Tibial nerve (tissue), 4 donors: ENCODE measurements at regions not wholly inside any gene's neighbourhood (a gene's known extent, or its start where the extent isn't known, plus 50 kb on each side); places are given as distances from the start of the nearest gene placed in this dataset.

Experiments
- DNase-seq, 2 donors: peaks; one replicate each; pipeline ENCODE4 v3.0.0-alpha.2; 2019; ENCODE audit warnings: low spot score in 2 of 2
- H3K27ac ChIP-seq, 4 donors: fragments of 200-600 bp; sonication (generic) in 3 of 4; one replicate each; pipeline ENCODE4 v1.5.1; 2017 to 2019; ENCODE audit warnings: mild to moderate bottlenecking in 1 of 4
- H3K27me3 ChIP-seq, 2 donors: fragments of 200-600 bp; sonication (generic) in 1 of 2; one replicate each; pipeline versions ENCODE4 v1.5.1 to v1.6.0; 2017 to 2019
- H3K36me3 ChIP-seq, 3 donors: fragments of 200-600 bp; sonication (generic); one replicate each; pipeline ENCODE4 v1.5.1; 2018 to 2019
- H3K4me1 ChIP-seq, 4 donors: fragments of 200-600 bp; sonication (generic) in 3 of 4; one replicate each; pipeline ENCODE4 v1.5.1; 2017 to 2019
- H3K4me3 ChIP-seq, 4 donors: fragments of 200-600 bp; sonication (generic) in 3 of 4; one replicate each; pipeline ENCODE4 v1.5.1; 2017 to 2019; ENCODE audit warnings: mild to moderate bottlenecking in 1 of 4, moderate library complexity in 1 of 4
- H3K9me3 ChIP-seq, 4 donors: fragments of 200-600 bp; sonication (generic) in 3 of 4; one replicate each; pipeline ENCODE4 v1.5.1; 2017 to 2019
- EP300 ChIP-seq, 2 donors: sonication (generic); formaldehyde crosslinking; IDR thresholded peaks; one replicate each; pipeline ENCODE4 v1.6.1; 2017; ENCODE audit warnings: antibody characterized with exemption in 2 of 2, mild to moderate bottlenecking in 1 of 2
- POLR2A ChIP-seq, 2 donors: fragments of 450-650 bp; IDR thresholded peaks; one replicate each; pipeline ENCODE4 v1.6.1; 2017; ENCODE audit warnings: antibody characterized with exemption in 2 of 2, mild to moderate bottlenecking in 2 of 2, moderate library complexity in 2 of 2
- WGBS, 2 donors: methylation state at CpG; one replicate each; pipeline ENCODE4 v1.1.5; 2018; 5-methylcytosine and 5-hydroxymethylcytosine counted together
- TF ChIP-seq, protein P1 (sequence below), 5 experiments: fragments of 200-600 bp in 3 of 5; fragments of 450-650 bp in 2 of 5; sonication (generic) in 3 of 5; IDR thresholded peaks; one replicate each; pipeline ENCODE4 v1.5.1; 2016 to 2019; ENCODE audit warnings: antibody characterized with exemption in 5 of 5, mild to moderate bottlenecking in 3 of 5, moderate library complexity in 2 of 5

DNA sequence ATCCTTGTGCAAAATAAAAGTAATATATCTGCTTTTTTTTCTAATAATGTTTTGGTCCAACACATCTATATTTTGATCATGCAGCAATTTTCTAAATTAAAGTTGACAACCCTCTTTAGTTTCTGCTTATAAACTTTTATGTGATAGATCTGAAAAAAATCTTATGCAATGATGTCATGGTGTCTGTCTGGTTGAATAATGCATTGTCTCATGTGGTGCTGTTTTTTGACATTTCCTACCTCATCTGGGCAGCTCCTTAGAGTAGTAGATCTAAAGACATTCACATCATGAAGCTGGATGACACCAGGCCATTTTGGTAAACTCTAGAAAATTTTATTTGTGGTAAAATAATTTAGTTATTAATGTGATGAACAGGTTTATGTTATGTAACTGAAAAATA is 106.8 kb upstream of the FN1 start:
- no peaks in the 10 kb centered on the region for H3K36me3 ChIP-seq
- no peak overlapping the region for H3K27ac ChIP-seq
- no peak overlapping the region for H3K4me3 ChIP-seq
- no peaks in the 10 kb centered on the region for H3K9me3 ChIP-seq
- no peaks in the 10 kb centered on the region for H3K27me3 ChIP-seq
- H3K4me1 ChIP-seq: peaks cover 0 to 11% (median 0%) of the 10 kb centered on the region in 4 donors
- TF ChIP-seq POLR2A (IDR thresholded peaks at IDR 0.05) (no peak), EP300 (IDR thresholded peaks at IDR 0.05) (no peak)
- TF ChIP-seq, protein P1, sequence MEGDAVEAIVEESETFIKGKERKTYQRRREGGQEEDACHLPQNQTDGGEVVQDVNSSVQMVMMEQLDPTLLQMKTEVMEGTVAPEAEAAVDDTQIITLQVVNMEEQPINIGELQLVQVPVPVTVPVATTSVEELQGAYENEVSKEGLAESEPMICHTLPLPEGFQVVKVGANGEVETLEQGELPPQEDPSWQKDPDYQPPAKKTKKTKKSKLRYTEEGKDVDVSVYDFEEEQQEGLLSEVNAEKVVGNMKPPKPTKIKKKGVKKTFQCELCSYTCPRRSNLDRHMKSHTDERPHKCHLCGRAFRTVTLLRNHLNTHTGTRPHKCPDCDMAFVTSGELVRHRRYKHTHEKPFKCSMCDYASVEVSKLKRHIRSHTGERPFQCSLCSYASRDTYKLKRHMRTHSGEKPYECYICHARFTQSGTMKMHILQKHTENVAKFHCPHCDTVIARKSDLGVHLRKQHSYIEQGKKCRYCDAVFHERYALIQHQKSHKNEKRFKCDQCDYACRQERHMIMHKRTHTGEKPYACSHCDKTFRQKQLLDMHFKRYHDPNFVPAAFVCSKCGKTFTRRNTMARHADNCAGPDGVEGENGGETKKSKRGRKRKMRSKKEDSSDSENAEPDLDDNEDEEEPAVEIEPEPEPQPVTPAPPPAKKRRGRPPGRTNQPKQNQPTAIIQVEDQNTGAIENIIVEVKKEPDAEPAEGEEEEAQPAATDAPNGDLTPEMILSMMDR (IDR thresholded peaks at IDR 0.05): no peak
- no peak for DNase-seq

DNA sequence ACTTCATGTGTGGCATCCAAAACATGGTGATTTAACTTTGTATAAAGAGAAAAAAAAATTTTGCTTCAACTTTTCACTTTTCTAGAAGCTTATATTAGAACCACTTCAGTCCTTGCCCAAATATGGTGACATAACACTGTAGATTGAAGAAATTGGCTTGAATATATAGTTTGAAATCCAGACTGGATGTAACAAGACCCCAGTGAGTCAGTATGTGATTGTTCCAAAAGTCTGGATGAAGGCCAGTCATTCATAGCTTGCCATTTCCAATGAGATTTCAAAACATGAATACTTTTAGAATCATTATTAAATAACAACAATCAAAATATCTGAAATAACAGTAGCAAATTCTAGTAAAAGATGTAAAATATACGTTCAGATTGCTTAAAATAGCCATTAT is 104.8 kb upstream of the FN1 start:
- Histone ChIP-seq H3K36me3 (no peaks in the 10 kb centered on the region), H3K4me1 (peaks cover 0 to 17% (median 0%) of the 10 kb centered on the region in 4 donors), H3K9me3 (no peaks in the 10 kb centered on the region), H3K27me3 (no peaks in the 10 kb centered on the region), H3K4me3 (no peak overlapping the region), H3K27ac (peak overlapping the region in 1 of 4 donors; percentile 26)
- peak in 1 of 2 donors; percentile 17 for DNase-seq
- 21 to 22% methylated on average over 1 of the region's 1 CpG for WGBS, 2 donors
- TF ChIP-seq EP300 (IDR thresholded peaks at IDR 0.05) (no peak), POLR2A (IDR thresholded peaks at IDR 0.05) (no peak)
- TF ChIP-seq, protein P1 (IDR thresholded peaks at IDR 0.05): no peak

DNA sequence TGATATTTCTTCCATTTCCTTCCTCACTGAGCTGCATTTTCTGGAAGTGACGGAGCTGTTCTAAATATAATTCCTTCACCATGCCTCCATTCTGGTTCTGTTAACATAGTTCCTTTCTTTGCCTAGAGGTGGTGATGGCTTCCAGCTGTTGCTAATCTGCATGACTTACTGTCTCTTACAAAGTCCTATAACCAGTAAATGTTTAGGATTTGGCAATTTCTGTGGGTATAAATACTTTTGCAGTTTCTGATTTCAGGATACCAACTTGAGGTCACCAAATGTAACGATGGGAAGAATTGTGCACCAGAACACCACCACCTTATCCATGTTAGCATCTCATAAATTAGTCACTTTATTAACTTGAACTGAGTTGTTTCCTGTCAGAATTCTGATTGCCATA is 101.7 kb upstream of the FN1 start:
- Histone ChIP-seq H3K4me3 (no peak overlapping the region), H3K9me3 (peaks cover 0 to 21% (median 0%) of the 10 kb centered on the region in 4 donors), H3K27ac (no peak overlapping the region), H3K4me1 (peaks cover 0 to 17% (median 0%) of the 10 kb centered on the region in 4 donors), H3K36me3 (peaks cover 0 to 3% (median 0%) of the 10 kb centered on the region in 3 donors), H3K27me3 (no peaks in the 10 kb centered on the region)
- no peak for TF ChIP-seq POLR2A (IDR thresholded peaks at IDR 0.05)
- no peak for DNase-seq
- 56 to 60% methylated on average over 2 of the region's 2 CpGs for WGBS, 2 donors

DNA sequence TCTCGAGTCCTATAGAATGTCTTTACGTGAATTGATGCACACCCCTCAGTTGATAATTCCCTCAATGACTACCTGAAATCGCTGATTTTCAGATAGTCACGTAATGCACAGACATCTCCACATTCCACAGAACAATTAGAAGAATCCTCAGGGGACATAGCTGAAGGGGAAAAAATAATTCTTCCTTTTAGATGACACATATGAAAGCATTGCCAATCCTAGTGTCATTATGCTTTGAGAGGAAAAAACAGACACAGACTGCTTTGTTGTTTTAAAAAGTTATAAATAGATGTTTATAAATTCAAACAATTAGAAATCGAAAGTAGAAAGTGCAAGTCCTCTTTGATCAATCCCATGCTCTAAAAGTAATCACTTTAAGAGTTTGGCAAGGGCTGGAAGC is 100.6 kb upstream of the FN1 start:
- Histone ChIP-seq H3K9me3 (peaks cover 0 to 21% (median 0%) of the 10 kb centered on the region in 4 donors), H3K27ac (no peak overlapping the region), H3K27me3 (no peaks in the 10 kb centered on the region), H3K4me3 (no peak overlapping the region), H3K36me3 (peaks cover 0 to 3% (median 0%) of the 10 kb centered on the region in 3 donors), H3K4me1 (peaks cover 0 to 17% (median 0%) of the 10 kb centered on the region in 4 donors)
- 49 to 52% methylated on average over 5 of the region's 5 CpGs for WGBS, 2 donors
- DNase-seq: no peak
- TF ChIP-seq, protein P1 (IDR thresholded peaks at IDR 0.05): no peak

DNA sequence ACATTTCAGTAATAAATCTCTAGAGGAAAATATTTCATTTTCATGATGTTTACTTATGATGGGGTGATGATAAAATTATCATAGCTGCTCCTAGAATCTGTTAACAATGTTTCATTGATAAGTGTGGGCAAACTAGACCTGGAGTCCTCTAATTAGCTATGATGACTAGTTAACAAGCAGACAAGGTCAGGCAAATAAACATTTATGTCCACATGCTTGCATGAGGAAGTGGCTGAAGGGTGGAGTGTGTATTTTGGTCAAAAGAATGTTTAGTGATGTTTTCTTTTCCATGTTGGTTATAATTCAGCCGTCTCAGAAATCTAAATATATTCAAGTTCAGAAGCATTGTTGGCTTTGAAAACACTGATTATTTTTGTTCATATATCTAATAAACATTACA is 99.9 kb upstream of the FN1 start:
- Histone ChIP-seq H3K27me3 (no peaks in the 10 kb centered on the region), H3K4me1 (peaks cover 0 to 13% (median 0%) of the 10 kb centered on the region in 4 donors), H3K27ac (no peak overlapping the region), H3K9me3 (peaks cover 0 to 21% (median 0%) of the 10 kb centered on the region in 4 donors), H3K36me3 (peaks cover 0 to 3% (median 0%) of the 10 kb centered on the region in 3 donors), H3K4me3 (no peak overlapping the region)
- WGBS, 2 donors: 4 to 14% methylated on average over 1 of the region's 1 CpG
- no peak for TF ChIP-seq EP300 (IDR thresholded peaks at IDR 0.05)
- no peak for TF ChIP-seq POLR2A (IDR thresholded peaks at IDR 0.05)
- TF ChIP-seq, protein P1 (IDR thresholded peaks at IDR 0.05): no peak
- no peak for DNase-seq
